ENCODE measurements at regions not wholly inside any gene's neighbourhood (a gene's known extent, or its start where the extent isn't known, plus 50 kb on each side); places are given as distances from the start of the nearest gene placed in this dataset.

- no peak for TF ChIP-seq CTCF (IDR thresholded peaks at IDR 0.05)
- TF ChIP-seq POLR2A (IDR thresholded peaks at IDR 0.05): no peak
- no peak for TF ChIP-seq EP300 (IDR thresholded peaks at IDR 0.05)
- no peak for TF ChIP-seq POLR2AphosphoS5 (IDR thresholded peaks at IDR 0.05)
Measured at GRCh38 chr18:78123926-78124797, 855.5 kb upstream of the SALL3 start.

All from sigmoid colon (tissue), 4 donors.